Ovary (tissue), 3 donors: ENCODE measurements at regions not wholly inside any gene's neighbourhood (a gene's known extent, or its start where the extent isn't known, plus 50 kb on each side); places are given as distances from the start of the nearest gene placed in this dataset.

ENCODE experiments used
- CTCF ChIP-seq, 3 donors: fragments of 450-650 bp in 2 of 3; fragments of 200-600 bp in 1 of 3; IDR thresholded peaks; one replicate each; pipeline versions ENCODE4 v1.5.1 to v1.8.0; 2016 to 2022; ENCODE audit warnings: antibody characterized with exemption in 3 of 3, mild to moderate bottlenecking in 1 of 3
- EP300 ChIP-seq: sonication (generic); formaldehyde crosslinking; IDR thresholded peaks from one replicate; pipeline ENCODE4 v1.6.1; 2017; ENCODE audit warnings: antibody characterized with exemption
- donor health status: DM: no; HTN: no; CAD: no.

- TF ChIP-seq EP300 (no peak), CTCF (IDR thresholded peaks at IDR 0.05) (no peak)
Observed at GRCh38 chr7:109376576-109376975, 806.9 kb downstream of the DNAJB9 start.
